ENCODE measurements at regions not wholly inside any gene's neighbourhood (a gene's known extent, or its start where the extent isn't known, plus 50 kb on each side); places are given as distances from the start of the nearest gene placed in this dataset.

DNA sequence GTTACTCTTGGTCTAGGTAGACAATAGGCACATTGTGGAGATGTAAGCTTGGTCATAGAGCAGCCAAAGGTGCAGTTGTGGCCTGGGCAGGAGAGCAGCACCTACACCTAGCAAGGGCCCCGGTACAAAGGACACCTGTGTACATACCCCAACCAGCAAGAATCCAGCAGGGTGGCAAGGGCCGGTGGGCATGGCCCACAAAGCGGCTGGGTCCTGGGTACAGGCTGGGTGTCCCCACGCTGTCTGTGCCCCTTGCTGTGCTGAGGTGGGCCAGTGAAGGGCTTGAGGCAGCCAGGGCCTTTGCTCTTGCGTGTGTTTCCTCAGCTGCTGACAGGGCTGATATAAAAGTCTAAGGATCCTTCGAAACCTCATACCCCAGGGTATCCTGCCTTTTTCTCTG is 501.8 kb downstream of the EIPR1 start:
- TF ChIP-seq EZH2 (IDR thresholded peaks at IDR 0.05; ENCODE audit: borderline replicate concordance, low read length) = no peak
- TF ChIP-seq, protein P1, sequence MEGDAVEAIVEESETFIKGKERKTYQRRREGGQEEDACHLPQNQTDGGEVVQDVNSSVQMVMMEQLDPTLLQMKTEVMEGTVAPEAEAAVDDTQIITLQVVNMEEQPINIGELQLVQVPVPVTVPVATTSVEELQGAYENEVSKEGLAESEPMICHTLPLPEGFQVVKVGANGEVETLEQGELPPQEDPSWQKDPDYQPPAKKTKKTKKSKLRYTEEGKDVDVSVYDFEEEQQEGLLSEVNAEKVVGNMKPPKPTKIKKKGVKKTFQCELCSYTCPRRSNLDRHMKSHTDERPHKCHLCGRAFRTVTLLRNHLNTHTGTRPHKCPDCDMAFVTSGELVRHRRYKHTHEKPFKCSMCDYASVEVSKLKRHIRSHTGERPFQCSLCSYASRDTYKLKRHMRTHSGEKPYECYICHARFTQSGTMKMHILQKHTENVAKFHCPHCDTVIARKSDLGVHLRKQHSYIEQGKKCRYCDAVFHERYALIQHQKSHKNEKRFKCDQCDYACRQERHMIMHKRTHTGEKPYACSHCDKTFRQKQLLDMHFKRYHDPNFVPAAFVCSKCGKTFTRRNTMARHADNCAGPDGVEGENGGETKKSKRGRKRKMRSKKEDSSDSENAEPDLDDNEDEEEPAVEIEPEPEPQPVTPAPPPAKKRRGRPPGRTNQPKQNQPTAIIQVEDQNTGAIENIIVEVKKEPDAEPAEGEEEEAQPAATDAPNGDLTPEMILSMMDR (IDR thresholded peaks at IDR 0.05; ENCODE audit: low read length) = no peak
